ENCODE measurements at regions not wholly inside any gene's neighbourhood (a gene's known extent, or its start where the extent isn't known, plus 50 kb on each side); places are given as distances from the start of the nearest gene placed in this dataset.
"Not testable (repeated sequence)": the region's sequence is repeated elsewhere in the genome, so short reads cannot be mapped to it uniquely, and the experiment has no call there.

GRCh38 chr1:111063595-111063994 is 76.3 kb downstream of the DRAM2 start:
- no peak for DNase-seq

GRCh38 chr1:111062624-111063023 is 77.3 kb downstream of the DRAM2 start:
- DNase-seq, result no peak

DNA sequence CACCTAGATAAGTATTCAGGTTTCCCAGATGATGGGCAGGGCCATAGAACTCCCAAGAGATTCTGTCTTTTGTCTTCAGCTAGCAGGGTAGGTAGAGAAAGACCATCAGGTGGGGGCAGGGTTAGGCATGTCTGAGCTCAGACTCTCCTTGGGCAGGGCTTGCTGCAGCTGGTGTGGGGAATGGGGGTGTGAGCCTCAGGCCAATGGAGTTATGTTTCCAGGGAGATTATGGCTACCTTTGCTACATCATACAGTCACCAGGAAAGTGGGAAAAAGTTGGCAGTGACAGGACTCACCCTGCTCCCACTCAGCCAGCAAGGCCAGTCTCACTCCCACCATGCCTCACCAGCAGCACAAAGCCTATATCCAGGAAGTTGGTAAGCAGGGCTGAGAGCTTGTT is 77.8 kb downstream of the DRAM2 start:
- DNase-seq, result peak; percentile 9

DNA sequence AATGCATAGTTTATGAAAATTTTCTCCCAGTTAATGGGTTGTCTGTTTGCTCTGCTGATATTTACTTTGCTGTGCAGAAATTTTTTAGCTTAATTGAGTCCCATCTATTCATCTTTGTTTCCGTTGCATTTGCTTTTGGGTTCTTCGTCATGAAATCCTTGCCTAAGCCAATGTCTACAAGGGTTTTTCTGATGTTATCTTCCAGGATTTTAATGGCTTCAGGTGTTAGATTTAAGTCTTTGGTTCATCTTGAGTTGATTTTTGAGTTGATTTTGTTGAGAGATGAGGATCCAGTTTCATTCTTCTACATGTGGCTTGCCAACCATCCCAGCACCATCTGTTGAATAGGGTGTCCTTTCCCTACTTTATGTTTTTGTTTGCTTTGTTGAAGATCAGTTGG is 85.2 kb downstream of the DRAM2 start:
- peak; percentile 35 for DNase-seq

DNA sequence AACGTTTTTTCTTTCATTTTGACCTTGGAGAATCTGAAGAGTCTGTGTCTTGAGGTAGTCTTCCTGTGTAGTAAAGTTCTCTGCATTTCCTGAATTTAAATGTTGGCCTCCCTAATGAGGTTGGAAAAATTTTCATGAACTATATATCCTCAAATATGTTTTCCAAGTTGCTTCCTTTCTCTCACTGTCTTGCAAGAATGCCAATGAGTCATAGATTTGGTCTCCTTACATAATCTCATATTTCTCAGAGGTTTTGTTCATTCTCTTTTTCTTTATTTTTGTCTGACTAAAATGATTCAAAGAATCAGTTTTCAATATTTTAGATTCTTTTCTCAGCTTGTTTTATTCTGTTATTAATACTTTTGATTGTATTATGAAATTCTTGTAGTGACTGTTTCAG is 87.6 kb downstream of the DRAM2 start:
- DNase-seq, result no peak

DNA sequence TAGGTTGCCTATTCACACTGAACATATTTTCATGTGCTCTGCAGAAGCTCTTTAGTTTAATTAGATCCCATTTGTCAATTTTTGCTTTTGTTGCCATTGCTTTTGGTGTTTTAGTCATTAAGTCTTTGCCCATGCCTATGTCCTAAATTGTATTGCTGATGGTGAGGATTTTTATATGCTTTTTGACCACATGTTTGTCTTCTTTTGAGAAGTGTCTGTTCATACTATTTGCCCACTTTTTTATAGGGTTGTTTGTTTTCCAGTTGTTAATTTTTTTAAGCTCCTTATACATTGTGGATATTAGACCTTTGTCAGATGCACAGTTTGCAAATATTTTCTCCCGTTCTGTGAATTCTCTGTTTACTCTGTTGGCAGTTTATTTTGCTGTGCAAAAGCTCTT is 84.5 kb upstream of the LRIF1 start:
- DNase-seq, result not testable (repeated sequence)

GRCh38 chr1:111045033-111045722 is 81.5 kb upstream of the LRIF1 start:
- DNase-seq, result no peak

DNA sequence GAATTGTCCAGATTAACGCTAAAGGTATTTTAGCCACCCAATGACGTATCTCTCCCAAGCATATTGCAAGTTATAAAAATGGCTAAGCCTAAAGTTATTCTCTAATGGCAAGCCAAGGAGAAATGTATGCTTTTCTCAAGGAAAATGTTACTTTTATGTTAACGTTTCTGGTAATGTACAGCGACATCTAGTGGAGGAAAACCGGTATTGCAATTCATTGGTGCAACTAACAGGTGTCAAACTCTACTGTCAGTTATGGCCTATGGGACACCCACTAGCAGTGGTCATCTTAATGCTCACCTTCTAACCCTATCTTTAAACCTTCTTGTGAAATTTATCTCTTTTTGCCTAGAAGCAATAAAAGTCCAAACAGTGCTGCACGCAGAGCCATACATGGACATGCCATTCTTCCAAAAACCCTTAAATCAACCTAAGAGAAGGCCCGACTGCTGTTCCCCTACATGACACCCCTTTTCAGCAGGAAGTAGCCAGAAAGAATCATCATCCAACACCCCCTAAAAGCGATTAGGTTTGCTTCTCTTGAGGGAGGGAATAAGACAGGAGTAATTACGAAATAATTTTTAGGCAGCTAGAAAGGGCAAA is 68.7 kb upstream of the LRIF1 start:
- DNase-seq, result no peak

- peak; percentile 28 for DNase-seq
Measured at GRCh38 chr1:111030590-111030989, 66.9 kb upstream of the LRIF1 start.

DNA sequence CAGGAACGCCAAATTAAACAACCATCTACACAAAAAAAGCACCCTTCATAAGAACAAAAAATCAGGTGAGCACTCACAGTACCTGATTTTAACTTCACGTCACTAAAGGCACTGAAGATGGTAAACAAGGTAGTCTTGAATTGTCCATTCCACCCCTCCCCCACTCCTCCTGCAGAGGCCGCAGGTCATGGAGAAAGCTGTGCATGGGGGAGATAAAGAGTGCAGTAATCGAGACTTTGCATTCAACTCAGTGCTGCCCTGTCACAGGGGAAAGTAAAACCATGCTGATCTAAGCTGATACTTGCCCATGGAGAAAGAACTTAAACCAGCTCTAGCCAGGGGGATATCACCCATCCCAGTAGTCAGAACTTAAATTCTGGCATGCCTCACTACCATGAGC is 61.4 kb upstream of the LRIF1 start:
- no peak for DNase-seq

DNA sequence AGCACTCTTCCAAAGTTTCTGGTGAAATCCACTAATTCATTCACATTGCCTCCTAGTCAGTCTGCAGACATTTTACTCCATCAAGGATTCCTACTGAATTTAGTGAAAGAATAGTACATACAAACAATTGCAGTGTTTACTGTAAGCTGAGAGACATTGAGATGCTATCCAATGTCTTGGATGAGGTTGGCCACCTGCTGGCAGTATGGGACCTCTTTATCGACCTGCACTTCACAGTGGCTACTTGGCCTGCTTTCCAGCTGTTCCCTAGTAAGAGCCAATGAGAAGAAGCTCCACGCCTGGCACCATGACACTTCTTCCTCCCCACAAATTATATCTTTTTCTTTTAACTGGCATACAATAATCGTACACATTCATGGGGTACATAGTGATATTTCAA is 51.5 kb upstream of the LRIF1 start:
- no peak for DNase-seq

Data from NCI-H2171 (cell line).